AG04450 (cell line): ENCODE measurements at regions not wholly inside any gene's neighbourhood (a gene's known extent, or its start where the extent isn't known, plus 50 kb on each side); places are given as distances from the start of the nearest gene placed in this dataset.

Experiments
- CTCF ChIA-PET: fragments of 300-600, 350-600 bp; formaldehyde crosslinking; extraction: SDS; loops from one replicate; lab custom pipeline; 2022; ENCODE audit warnings: antibody characterized with exemption, inconsistent platforms; lab: Charles Lee
- POLR2A ChIA-PET: fragments of 350-600 bp; formaldehyde crosslinking; extraction: SDS; loops from one replicate; lab custom pipeline; 2021; ENCODE audit warnings: antibody characterized with exemption, inconsistent platforms; lab: Yijun Ruan, JAX
- DNase-seq: peaks from one replicate; pipeline ENCODE4 v3.0.0-alpha.2; 2011; ENCODE audit warnings: low read depth, low spot score
- H3K27ac ChIP-seq: one replicate; pipeline ENCODE4 v1.5.1; 2012; ENCODE audit warnings: low read depth, low read length, control low read depth
- H3K27me3 ChIP-seq: one replicate; pipeline ENCODE4 v1.6.0; 2012; ENCODE audit warnings: low read length; ENCODE audit not compliant: control insufficient read depth, insufficient read depth
- H3K4me3 ChIP-seq: 2 replicates; pipeline ENCODE4 v1.5.1; 2011; ENCODE audit warnings: mild to moderate bottlenecking, low read depth, low read length, control low read depth
- H3K9me3 ChIP-seq: 2 replicates; pipeline ENCODE4 v1.5.1; 2012; ENCODE audit warnings: low read length; ENCODE audit not compliant: control insufficient read depth, insufficient read depth
- CTCF ChIP-seq: IDR thresholded peaks from 2 replicates; pipeline ENCODE4 v1.5.1; 2011; ENCODE audit warnings: low read depth, low read length, control low read depth, inconsistent platforms

- no peak overlapping the region for H3K4me3 ChIP-seq
- POLR2A ChIA-PET: no interaction called here
- no peak for DNase-seq
- H3K9me3 ChIP-seq: no peaks in the 10 kb centered on the region
- no peak overlapping the region for H3K27ac ChIP-seq
- CTCF ChIA-PET: no interaction called here
- no peaks in the 10 kb centered on the region for H3K27me3 ChIP-seq
- TF ChIP-seq CTCF: no peak
These were observed 598.5 kb downstream of the BNC2 start for GRCh38 chr9:16271967-16272366.

GRCh38 chr9:16272776-16273175, 597.7 kb downstream of the BNC2 start:
- ChIA-PET POLR2A (no interaction called here), CTCF (no interaction called here)
- Histone ChIP-seq H3K9me3 (no peaks in the 10 kb centered on the region), H3K4me3 (no peak overlapping the region), H3K27me3 (no peaks in the 10 kb centered on the region), H3K27ac (no peak overlapping the region)
- no peak for TF ChIP-seq CTCF
- no peak for DNase-seq

- H3K27ac ChIP-seq: no peak overlapping the region
- H3K4me3 ChIP-seq: no peak overlapping the region
- no peak for DNase-seq
- no peak for TF ChIP-seq CTCF
- ChIA-PET CTCF (no interaction called here), POLR2A (no interaction called here)
- no peaks in the 10 kb centered on the region for H3K9me3 ChIP-seq
- no peaks in the 10 kb centered on the region for H3K27me3 ChIP-seq
These were observed 594.5 kb downstream of the BNC2 start for GRCh38 chr9:16275795-16276624.

- no peak overlapping the region for H3K27ac ChIP-seq
- no peak for DNase-seq
- ChIA-PET CTCF (no interaction called here), POLR2A (no interaction called here)
- H3K27me3 ChIP-seq: no peaks in the 10 kb centered on the region
- H3K9me3 ChIP-seq: no peaks in the 10 kb centered on the region
- no peak for TF ChIP-seq CTCF
- H3K4me3 ChIP-seq: no peak overlapping the region
These were observed 593.6 kb downstream of the BNC2 start for GRCh38 chr9:16276866-16277265.

- DNase-seq: no peak
- ChIA-PET POLR2A (no interaction called here), CTCF (no interaction called here)
- no peak overlapping the region for H3K4me3 ChIP-seq
- no peaks in the 10 kb centered on the region for H3K9me3 ChIP-seq
- no peak overlapping the region for H3K27ac ChIP-seq
- no peaks in the 10 kb centered on the region for H3K27me3 ChIP-seq
- no peak for TF ChIP-seq CTCF
These were observed 593.0 kb downstream of the BNC2 start for GRCh38 chr9:16277471-16277960.
